SK-N-SH treated with all-trans-retinoic acid at 6 μM for 48 hours (cell line): ENCODE measurements at regions not wholly inside any gene's neighbourhood (a gene's known extent, or its start where the extent isn't known, plus 50 kb on each side); places are given as distances from the start of the nearest gene placed in this dataset.

Experiments used
- CSDC2 ChIP-seq: fragments of 250-450 bp; sonication (Bioruptor Pico); IDR thresholded peaks from 2 replicates; pipeline ENCODE4 v1.5.0; 2020; ENCODE audit warnings: mild to moderate bottlenecking, moderate library complexity
- RARB ChIP-seq: fragments of 250-450 bp; sonication (Bioruptor Pico); IDR thresholded peaks from 2 replicates; pipeline ENCODE4 v1.8.0; 2021; ENCODE audit warnings: mild to moderate bottlenecking, moderate library complexity

DNA sequence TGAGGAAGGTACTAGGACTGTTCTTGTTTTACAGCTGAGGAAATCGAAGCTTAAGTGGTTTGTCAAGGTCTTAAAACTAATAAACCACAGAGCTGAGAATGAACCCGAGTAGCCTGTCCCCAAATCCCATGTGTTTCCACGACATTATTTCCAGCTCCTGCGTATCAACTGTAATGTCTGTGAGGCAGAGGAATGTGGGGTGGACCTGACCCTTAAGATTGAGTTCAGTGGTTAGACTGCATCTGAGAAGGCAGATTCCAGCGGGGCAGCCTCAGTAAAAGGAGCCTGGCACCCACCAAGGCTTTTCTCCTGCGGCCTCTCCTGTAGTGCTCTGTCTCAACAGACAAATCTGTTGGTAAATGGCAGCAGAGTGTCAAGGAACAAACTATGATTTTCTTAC, 81.9 kb upstream of the TMEM178A start:
- TF ChIP-seq RARB (CRISPR knock-in tag), result no peak
- no peak for TF ChIP-seq CSDC2 (CRISPR knock-in tag)
